COLO829 (cell line): ENCODE measurements at regions not wholly inside any gene's neighbourhood (a gene's known extent, or its start where the extent isn't known, plus 50 kb on each side); places are given as distances from the start of the nearest gene placed in this dataset.
"Not testable (repeated sequence)": the region's sequence is repeated elsewhere in the genome, so short reads cannot be mapped to it uniquely, and the experiment has no call there.

ENCODE experiments used
- DNase-seq: peaks from one replicate; pipeline ENCODE4 v3.0.0; 2012; ENCODE audit warnings: low spot score

- DNase-seq, result peak; percentile 29
Measured at GRCh38 chr20:16801919-16802651, 53.9 kb downstream of the OTOR start.

DNA sequence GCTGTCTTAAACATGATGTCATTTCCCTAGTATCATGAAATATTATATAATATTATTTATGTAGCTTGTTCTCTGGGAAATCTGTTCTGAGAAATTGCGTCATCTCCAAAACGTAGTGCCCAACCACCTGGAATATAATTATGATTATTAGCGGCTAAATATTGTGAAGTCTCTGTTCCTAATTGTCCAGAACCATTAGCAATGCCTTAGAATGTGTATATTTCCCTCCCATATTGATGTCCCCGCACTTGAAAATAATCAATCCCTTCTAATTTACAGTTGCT is 54.4 kb downstream of the OTOR start:
- DNase-seq, result no peak

- peak; percentile 82 for DNase-seq
Measured at GRCh38 chr20:16803965-16804792, 56.0 kb downstream of the OTOR start.

GRCh38 chr20:16804793-16805187 is 56.6 kb downstream of the OTOR start:
- DNase-seq, result no peak

- DNase-seq, result no peak
Measured at GRCh38 chr20:16806061-16806460, 57.9 kb downstream of the OTOR start.

DNA sequence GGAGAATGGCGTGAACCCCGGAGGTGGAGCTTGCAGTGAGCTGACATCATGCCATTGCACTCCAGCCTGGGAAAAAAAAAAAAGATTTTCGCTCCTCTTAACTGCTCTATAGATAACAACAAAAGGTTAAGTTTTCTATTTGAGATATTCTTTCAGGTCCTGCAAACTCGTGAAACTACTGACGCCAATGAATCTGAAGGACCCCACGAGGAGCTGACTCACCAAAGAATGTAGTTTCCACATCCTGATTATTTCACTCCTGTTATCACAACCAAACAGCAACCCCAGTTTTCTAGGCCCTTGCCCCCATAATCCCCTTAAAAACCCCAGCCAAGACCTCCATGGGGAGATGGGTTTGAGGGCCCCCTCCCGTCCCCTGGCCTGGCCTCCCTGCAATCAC is 58.7 kb downstream of the OTOR start:
- DNase-seq, result peak; percentile 39

DNA sequence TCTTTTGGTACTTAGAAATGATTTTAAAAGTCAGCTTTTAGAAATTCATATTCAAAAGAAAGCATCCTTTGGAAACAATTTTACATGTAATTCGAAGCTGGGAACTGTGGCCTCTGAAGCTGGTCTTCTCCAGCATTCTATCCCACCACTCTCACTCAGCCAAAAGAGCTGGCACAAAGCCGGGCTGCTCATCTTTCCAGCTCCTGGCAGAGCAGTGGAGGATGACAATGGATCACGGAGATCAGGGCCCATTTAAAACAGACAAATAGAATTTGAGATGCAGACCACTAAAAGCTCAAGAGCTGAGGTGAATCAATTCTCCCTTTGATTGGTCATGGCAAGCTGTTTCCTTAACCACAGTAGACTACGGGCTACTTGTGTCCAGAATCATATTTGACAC is 60.6 kb downstream of the OTOR start:
- no peak for DNase-seq

GRCh38 chr20:16810216-16810615 is 62.1 kb downstream of the OTOR start:
- DNase-seq, result no peak

- no peak for DNase-seq
Measured at GRCh38 chr20:16816192-16816591, 68.0 kb downstream of the OTOR start.

DNA sequence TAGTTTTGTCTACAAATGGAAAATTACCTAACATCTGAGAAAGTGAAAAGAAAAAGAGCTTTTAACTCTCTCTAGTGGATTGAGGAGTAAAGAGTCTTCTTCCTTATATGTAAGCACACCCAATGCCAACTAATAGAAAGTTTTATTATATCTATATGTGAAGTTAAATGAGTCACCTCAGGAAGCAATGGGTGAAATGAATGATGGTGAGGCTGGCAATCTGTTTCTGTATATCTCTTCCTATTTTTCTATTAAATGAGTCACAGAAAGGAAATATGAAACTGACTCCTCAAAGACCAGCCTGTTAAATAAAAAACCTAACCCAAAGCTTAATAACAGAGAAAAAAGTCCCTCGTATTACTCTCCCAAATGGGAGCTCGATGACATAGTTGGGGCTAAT is 71.3 kb downstream of the OTOR start:
- DNase-seq, result peak; percentile 51

DNA sequence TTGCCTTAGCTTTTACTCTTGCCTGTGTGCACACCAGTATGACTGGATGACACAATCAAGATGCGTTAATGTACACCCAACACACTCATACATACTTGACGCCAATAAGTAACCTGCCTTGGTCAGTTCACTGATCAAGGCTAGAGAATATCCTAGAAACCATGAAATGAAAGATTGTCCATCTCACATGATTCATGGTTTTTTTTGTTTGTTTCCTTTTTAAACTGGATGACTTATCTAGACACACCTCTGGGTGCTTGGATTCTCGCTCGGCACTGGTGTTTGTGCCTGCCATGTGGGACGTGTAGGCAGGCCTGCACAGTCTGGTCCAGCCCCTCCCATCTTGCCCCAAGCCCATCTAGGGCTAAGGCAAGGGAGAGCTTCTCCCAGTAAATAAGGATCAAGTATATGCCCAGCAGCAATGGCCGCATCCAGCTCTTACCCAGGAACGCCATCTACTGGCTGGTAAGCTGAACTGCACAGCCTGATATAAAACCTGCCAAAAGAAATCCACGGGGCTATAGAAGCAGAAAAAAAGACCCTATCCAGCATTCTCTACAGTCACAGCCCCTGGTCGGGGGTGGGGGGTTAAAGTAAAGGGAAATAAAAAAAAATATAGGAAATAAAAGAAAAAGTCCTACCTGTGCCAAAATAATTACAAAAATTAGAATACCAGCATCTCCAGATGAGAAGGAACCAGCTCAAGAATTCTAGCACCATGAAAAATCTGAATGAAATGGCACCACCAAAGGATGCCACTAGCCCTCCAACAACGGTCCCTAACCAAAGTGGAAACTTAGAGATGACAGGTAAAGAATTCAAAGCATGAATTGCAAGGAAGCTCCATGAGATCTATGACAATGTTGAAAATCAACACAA is 73.3 kb downstream of the OTOR start:
- peak; percentile 72 for DNase-seq

DNA sequence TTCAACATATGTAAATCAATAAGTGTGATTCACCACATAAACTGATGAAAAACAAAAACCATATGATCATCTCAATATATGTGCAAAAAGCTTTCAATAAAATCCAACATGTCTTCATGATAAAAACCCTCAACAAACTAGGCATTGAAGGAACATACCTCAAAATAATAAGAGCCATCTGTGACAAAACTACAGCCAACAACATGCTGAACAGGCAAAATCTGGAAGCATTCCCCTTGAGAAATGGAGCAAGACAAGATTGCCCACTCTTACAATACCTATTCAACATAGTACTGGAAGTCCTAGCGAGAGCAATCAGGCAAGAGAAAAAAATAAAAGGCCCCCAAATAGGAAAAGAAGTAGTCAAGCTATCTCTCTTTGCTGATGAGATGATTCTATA is 76.5 kb downstream of the OTOR start:
- DNase-seq, result no peak

GRCh38 chr20:16828666-16829305 is 80.6 kb downstream of the OTOR start:
- no peak for DNase-seq

- DNase-seq, result not testable (repeated sequence)
Measured at GRCh38 chr20:16835690-16836089, 87.5 kb downstream of the OTOR start.

GRCh38 chr20:16842486-16843120 is 94.4 kb downstream of the OTOR start:
- DNase-seq, result no peak

- DNase-seq, result no peak
Measured at GRCh38 chr20:16844406-16844805, 96.2 kb downstream of the OTOR start.

GRCh38 chr20:16846006-16846405 is 97.8 kb downstream of the OTOR start:
- DNase-seq, result peak; percentile 71

- DNase-seq, result no peak
Measured at GRCh38 chr20:16848061-16848460, 99.9 kb downstream of the OTOR start.

GRCh38 chr20:16848526-16848925 is 100.4 kb downstream of the OTOR start:
- no peak for DNase-seq

- DNase-seq, result no peak
Measured at GRCh38 chr20:16860914-16861313, 112.8 kb downstream of the OTOR start.

GRCh38 chr20:16861708-16862107 is 113.5 kb downstream of the OTOR start:
- no peak for DNase-seq

DNA sequence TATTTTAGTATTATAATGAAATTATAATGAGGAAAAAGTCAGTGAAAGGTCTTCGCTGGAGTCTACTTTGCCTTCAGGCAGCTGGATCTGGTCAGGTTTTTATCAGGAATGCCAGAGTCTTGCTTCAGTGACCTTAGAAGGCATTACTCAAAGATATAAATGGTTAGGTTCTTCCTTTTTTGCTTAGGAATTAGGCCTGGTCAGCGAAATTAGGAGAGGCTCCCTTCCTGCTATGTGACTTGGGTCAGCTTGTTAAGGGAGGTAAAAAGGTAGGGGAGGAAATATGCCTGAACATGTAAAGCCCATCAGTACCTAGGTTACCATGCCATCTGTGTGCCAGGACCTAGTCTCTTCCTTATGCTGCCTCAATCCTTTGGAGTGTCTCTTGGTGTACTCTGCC is 115.1 kb downstream of the OTOR start:
- no peak for DNase-seq
